Endothelial cell of umbilical vein (primary cell): ENCODE measurements at regions not wholly inside any gene's neighbourhood (a gene's known extent, or its start where the extent isn't known, plus 50 kb on each side); places are given as distances from the start of the nearest gene placed in this dataset.

Experiments used
- BruUV-seq: library from RNA; stranded (reverse); fragments of 400-500 nt; replicated peaks from 2 replicates; lab custom pipeline; 2021; lab: Mats Ljungman, UMichigan
- CTCF ChIA-PET: fragments of 300-600, 350-600 bp; sonication (Branson Sonifier 250); formaldehyde crosslinking; loops from one replicate; lab custom pipeline; 2021; ENCODE audit warnings: antibody characterized with exemption, inconsistent platforms; lab: Charles Lee
- POLR2A ChIA-PET: fragments of 300-600, 350-600 bp; sonication (Branson Sonifier 250); formaldehyde crosslinking; loops from one replicate; lab custom pipeline; 2021; ENCODE audit warnings: antibody characterized with exemption, inconsistent platforms; lab: Charles Lee
- DNase-seq: peaks from one replicate; pipeline ENCODE4 v3.0.0-alpha.2; 2011; ENCODE audit warnings: low read depth, low spot score
- FAIRE-seq: peaks from 2 replicates; lab custom pipeline; 2011; peaks lifted over from hg19 to GRCh38; lab: Jason Lieb, UNC
- H2AFZ ChIP-seq: 2 replicates; pipeline ENCODE4 v1.6.0; 2012; ENCODE audit warnings: low read depth, low read length, control low read depth, inconsistent platforms
- H3K27ac ChIP-seq: 2 replicates; pipeline ENCODE4 v1.5.1; 2011; ENCODE audit warnings: low read depth, mild to moderate bottlenecking, control low read depth, low read length, moderate library complexity; ENCODE audit not compliant: insufficient read depth
- H3K27me3 ChIP-seq, 2 experiments: 2 replicates each; pipeline versions ENCODE4 v1.6.0 to v1.6.1; 2011; ENCODE audit warnings: low read length in 2 of 2, mixed read lengths in 1 of 2; ENCODE audit not compliant: control insufficient read depth in 2 of 2, insufficient read depth in 2 of 2
- H3K36me3 ChIP-seq, 2 experiments: 2 replicates in 1 of 2; 3 replicates in 1 of 2; pipeline ENCODE4 v1.5.1; 2011; ENCODE audit warnings: low read length in 2 of 2, mild to moderate bottlenecking in 1 of 2, moderate library complexity in 1 of 2; ENCODE audit not compliant: control insufficient read depth in 2 of 2, insufficient read depth in 2 of 2; ENCODE audit errors: extremely low read depth in 1 of 2
- H3K4me1 ChIP-seq: 3 replicates; pipeline ENCODE4 v1.5.1; 2011; ENCODE audit warnings: mild to moderate bottlenecking, low read length; ENCODE audit not compliant: control insufficient read depth, insufficient read depth; ENCODE audit errors: extremely low read depth
- H3K4me2 ChIP-seq: 2 replicates; pipeline ENCODE4 v1.6.1; 2011; ENCODE audit warnings: low read length, control low read depth, mixed read lengths; ENCODE audit not compliant: insufficient read depth
- H3K4me3 ChIP-seq, 3 experiments: fragments of 200-600 bp in 1 of 3; sonication (generic), shearing (Covaris generic) in 1 of 3; replicated peaks in 1 of 3; 2 replicates each; pipeline ENCODE4 v1.5.1; 2011 to 2016; ENCODE audit warnings: control low read depth in 3 of 3, low read length in 3 of 3, mild to moderate bottlenecking in 2 of 3, inconsistent platforms in 1 of 3, low read depth in 1 of 3, moderate library complexity in 1 of 3; ENCODE audit not compliant: insufficient read depth in 1 of 3
- H3K79me2 ChIP-seq: 2 replicates; pipeline ENCODE4 v1.6.0; 2012; ENCODE audit warnings: low read length, inconsistent platforms; ENCODE audit not compliant: control insufficient read depth, insufficient read depth
- H3K9ac ChIP-seq: replicated peaks from 2 replicates; pipeline ENCODE3; 2011; ENCODE audit warnings: low read length, control low read depth; ENCODE audit not compliant: insufficient read depth; ENCODE audit errors: extremely low read depth
- H3K9me1 ChIP-seq: replicated peaks from 3 replicates; pipeline ENCODE4 v1.6.0; 2011; ENCODE audit warnings: mild to moderate bottlenecking, low read length; ENCODE audit not compliant: control insufficient read depth, insufficient read depth; ENCODE audit errors: extremely low read depth
- H3K9me3 ChIP-seq: replicated peaks from 2 replicates; pipeline ENCODE4 v1.5.1; 2012; ENCODE audit warnings: low read length, inconsistent platforms; ENCODE audit not compliant: control insufficient read depth, insufficient read depth
- H4K20me1 ChIP-seq: replicated peaks from 2 replicates; pipeline ENCODE3; 2011; ENCODE audit warnings: mild to moderate bottlenecking, low read length; ENCODE audit not compliant: control insufficient read depth, insufficient read depth; ENCODE audit errors: extremely low read depth
- CTCF ChIP-seq, 2 donors: IDR thresholded peaks; 1 replicate in 1 of 2; 2 replicates in 1 of 2; pipeline ENCODE4 v1.5.1; 2011; ENCODE audit warnings: low read length in 2 of 2, mild to moderate bottlenecking in 2 of 2, moderate library complexity in 2 of 2, control low read depth in 1 of 2, inconsistent platforms in 1 of 2, low read depth in 1 of 2; ENCODE audit not compliant: insufficient read depth in 1 of 2; ENCODE audit errors: extremely low read depth in 1 of 2
- EZH2 ChIP-seq: IDR thresholded peaks from 2 replicates; pipeline ENCODE4 v1.6.1; 2012; ENCODE audit warnings: borderline replicate concordance, low read depth, mild to moderate bottlenecking, moderate library complexity, low read length, inconsistent platforms; ENCODE audit not compliant: severe bottlenecking
- FOS ChIP-seq: IDR thresholded peaks from 2 replicates; pipeline ENCODE4 v1.6.1; 2011; ENCODE audit warnings: mild to moderate bottlenecking, low read length, moderate library complexity, borderline replicate concordance; ENCODE audit not compliant: insufficient read depth
- GATA2 ChIP-seq: IDR thresholded peaks from 2 replicates; pipeline ENCODE4 v1.7.0; 2011; ENCODE audit warnings: low read depth, mild to moderate bottlenecking, moderate library complexity, mixed read lengths, low read length; ENCODE audit not compliant: insufficient read length, insufficient read depth
- JUN ChIP-seq: IDR thresholded peaks from 2 replicates; pipeline ENCODE4 v1.6.1; 2011; ENCODE audit warnings: borderline replicate concordance, low read depth; ENCODE audit not compliant: insufficient read length, insufficient read depth
- MAX ChIP-seq: IDR thresholded peaks from 2 replicates; pipeline ENCODE4 v1.6.1; 2011; ENCODE audit not compliant: insufficient read depth, insufficient read length
- MYC ChIP-seq: IDR thresholded peaks from one replicate; pipeline ENCODE4 v1.6.1; 2011; ENCODE audit warnings: mild to moderate bottlenecking, low read depth, low read length
- POLR2A ChIP-seq: IDR thresholded peaks from 2 replicates; pipeline ENCODE4 v1.6.1; 2012; ENCODE audit warnings: low read depth, mild to moderate bottlenecking, control low read depth, low read length
- POLR2AphosphoS5 ChIP-seq: IDR thresholded peaks from 2 replicates; pipeline ENCODE4 v1.6.1; 2012; ENCODE audit warnings: low read depth, mild to moderate bottlenecking, control low read depth, low read length, moderate library complexity; ENCODE audit not compliant: insufficient read depth
- dilution Hi-C: fragments of 300-500 bp; cut with MboI; formaldehyde crosslinking; loops from one replicate; pipeline ENCODE4 v1.15.0; 2019; ENCODE audit warnings: low sequenced_read_pairs; ENCODE audit not compliant: extremely low pct_ligation_motif_present
- intact Hi-C: fragments of 100-400 bp; cut with micrococcal nuclease; formaldehyde crosslinking; loops from one replicate; pipeline ENCODE4 v1.10.0; 2022

GRCh38 chr2:126782648-126783047 lies 116.0 kb upstream of the TEX51 start:
- no peak for FAIRE-seq
- no TSS peak for BruUV-seq
- H3K27ac ChIP-seq: no peak overlapping the region
- no peak for TF ChIP-seq FOS
- no peak for TF ChIP-seq POLR2AphosphoS5
- no peak for TF ChIP-seq GATA2
- no peak for TF ChIP-seq CTCF (IDR thresholded peaks at IDR 0.05; ENCODE audit: extremely low read depth in 1 of 2, insufficient read depth in 1 of 2, low read depth in 1 of 2, low read length in 2 of 2)
- TF ChIP-seq JUN: no peak
- TF ChIP-seq MAX: no peak
- TF ChIP-seq EZH2: no peak
- TF ChIP-seq POLR2A: no peak
- no peak for TF ChIP-seq MYC
- no peaks in the 10 kb centered on the region for H3K4me1 ChIP-seq
- dilution Hi-C loops: no loop called here
- H3K36me3 ChIP-seq: no peaks in the 10 kb centered on the region
- POLR2A ChIA-PET: no interaction called here
- no peak overlapping the region for H3K9ac ChIP-seq
- no peaks in the 10 kb centered on the region for H3K27me3 ChIP-seq
- DNase-seq: no peak
- H4K20me1 ChIP-seq: no peaks in the 10 kb centered on the region
- no peak overlapping the region for H3K4me2 ChIP-seq
- no peaks in the 10 kb centered on the region for H3K9me3 ChIP-seq
- no peaks in the 10 kb centered on the region for H3K79me2 ChIP-seq
- no peak overlapping the region for H3K4me3 ChIP-seq
- H3K9me1 ChIP-seq: no peaks in the 10 kb centered on the region
- H2AFZ ChIP-seq: no peak overlapping the region
- CTCF ChIA-PET: no interaction called here
- intact Hi-C loops: no loop called here
